H9 (cell line): ENCODE measurements at regions not wholly inside any gene's neighbourhood (a gene's known extent, or its start where the extent isn't known, plus 50 kb on each side); places are given as distances from the start of the nearest gene placed in this dataset.

ENCODE experiments used
- DNase-seq: peaks from one replicate; pipeline ENCODE4 v3.0.0-alpha.2; 2017
- H2AFZ ChIP-seq: one replicate; pipeline ENCODE4 v1.6.1; 2013; ENCODE audit warnings: mild to moderate bottlenecking, low read length, control low read depth, moderate library complexity
- H2AK5ac ChIP-seq: 2 replicates; pipeline ENCODE4 v1.6.1; 2013; ENCODE audit warnings: low read length, control low read depth, mixed read lengths; ENCODE audit not compliant: insufficient read length
- H2BK120ac ChIP-seq: one replicate; pipeline ENCODE4 v1.6.1; 2013; ENCODE audit warnings: low read depth, mild to moderate bottlenecking, low read length, control low read depth, inconsistent platforms; ENCODE audit not compliant: poor library complexity, severe bottlenecking
- H2BK12ac ChIP-seq: 2 replicates; pipeline ENCODE4 v1.6.1; 2013; ENCODE audit warnings: low read length, control low read depth, mixed read lengths, low read depth; ENCODE audit not compliant: insufficient read length
- H2BK15ac ChIP-seq: 2 replicates; pipeline ENCODE4 v1.6.1; 2013; ENCODE audit warnings: low read depth, low read length, control low read depth
- H2BK20ac ChIP-seq: one replicate; pipeline ENCODE4 v1.6.1; 2013; ENCODE audit warnings: low read depth, mild to moderate bottlenecking, low read length, control low read depth, inconsistent platforms; ENCODE audit not compliant: poor library complexity, severe bottlenecking
- H2BK5ac ChIP-seq: 2 replicates; pipeline ENCODE4 v1.6.1; 2013; ENCODE audit warnings: low read length, control low read depth, mixed read lengths; ENCODE audit not compliant: insufficient read length
- H3K14ac ChIP-seq: 2 replicates; pipeline ENCODE4 v1.6.1; 2013; ENCODE audit warnings: low read length, control low read depth; ENCODE audit not compliant: insufficient read depth
- H3K18ac ChIP-seq: 2 replicates; pipeline ENCODE4 v1.6.1; 2013; ENCODE audit warnings: low read depth, mild to moderate bottlenecking, mixed read lengths, low read length, control low read depth; ENCODE audit not compliant: insufficient read length
- H3K23ac ChIP-seq: 2 replicates; pipeline ENCODE4 v1.6.1; 2013; ENCODE audit warnings: low read length, control low read depth, mixed read lengths, low read depth; ENCODE audit not compliant: insufficient read length
- H3K23me2 ChIP-seq: 2 replicates; pipeline ENCODE4 v1.6.1; 2013; ENCODE audit warnings: low read depth, mild to moderate bottlenecking, mixed read lengths, low read length, control low read depth; ENCODE audit not compliant: insufficient read length, poor library complexity, severe bottlenecking
- H3K27ac ChIP-seq: 2 replicates; pipeline ENCODE4 v1.5.1; 2013; ENCODE audit warnings: low read length, control low read depth, mixed read lengths, low read depth; ENCODE audit not compliant: insufficient read length
- H3K27me3 ChIP-seq: 2 replicates; pipeline ENCODE4 v1.6.1; 2013; ENCODE audit warnings: low read length, control low read depth, inconsistent platforms; ENCODE audit not compliant: insufficient read depth
- H3K4ac ChIP-seq: 2 replicates; pipeline ENCODE4 v1.6.1; 2013; ENCODE audit warnings: low read depth, mild to moderate bottlenecking, control low read depth, inconsistent platforms, low read length, moderate library complexity
- H3K4me1 ChIP-seq: 2 replicates; pipeline ENCODE4 v1.6.1; 2013; ENCODE audit warnings: low read length, control low read depth, inconsistent platforms; ENCODE audit not compliant: insufficient read depth
- H3K4me2 ChIP-seq: 2 replicates; pipeline ENCODE4 v1.6.1; 2013; ENCODE audit warnings: low read length, control low read depth, mixed read lengths; ENCODE audit not compliant: insufficient read length, insufficient read depth
- H3K56ac ChIP-seq: 2 replicates; pipeline ENCODE4 v1.6.1; 2013; ENCODE audit warnings: low read depth, mild to moderate bottlenecking, mixed read lengths, low read length, control low read depth; ENCODE audit not compliant: insufficient read length
- H3K79me1 ChIP-seq: 2 replicates; pipeline ENCODE4 v1.6.1; 2013; ENCODE audit warnings: low read depth, mild to moderate bottlenecking, moderate library complexity, low read length, control low read depth, inconsistent platforms; ENCODE audit not compliant: insufficient read depth, poor library complexity, severe bottlenecking
- H3K79me2 ChIP-seq: 2 replicates; pipeline ENCODE4 v1.6.1; 2013; ENCODE audit warnings: low read length, control low read depth, inconsistent platforms; ENCODE audit not compliant: insufficient read depth
- H3K9ac ChIP-seq: 2 replicates; pipeline ENCODE4 v1.6.1; 2013; ENCODE audit warnings: low read length, control low read depth, mixed read lengths; ENCODE audit not compliant: insufficient read length; ENCODE audit errors: extremely low read depth
- H3K9me3 ChIP-seq: one replicate; pipeline ENCODE4 v1.6.1; 2013; ENCODE audit warnings: low read depth, low read length, inconsistent platforms; ENCODE audit not compliant: control insufficient read depth
- H3T11ph ChIP-seq: one replicate; pipeline ENCODE4 v1.6.1; 2013; ENCODE audit warnings: mild to moderate bottlenecking, low read length, control low read depth, inconsistent platforms
- H4K20me1 ChIP-seq: one replicate; pipeline ENCODE4 v1.6.1; 2013; ENCODE audit not compliant: control insufficient read depth, insufficient read length, insufficient read depth
- H4K5ac ChIP-seq: 2 replicates; pipeline ENCODE4 v1.6.1; 2013; ENCODE audit warnings: low read depth, mild to moderate bottlenecking, mixed read lengths, low read length, control low read depth; ENCODE audit not compliant: insufficient read length
- H4K8ac ChIP-seq: replicated peaks from 2 replicates; pipeline ENCODE4 v1.6.1; 2013; ENCODE audit warnings: low read length, control low read depth, mixed read lengths, low read depth; ENCODE audit not compliant: insufficient read length
- H4K91ac ChIP-seq: 2 replicates; pipeline ENCODE4 v1.6.1; 2013; ENCODE audit warnings: low read depth, mild to moderate bottlenecking, moderate library complexity, mixed read lengths, low read length, control low read depth; ENCODE audit not compliant: insufficient read length
- H3K27ac Mint-ChIP-seq, 3 experiments: 2 replicates in 2 of 3; 3 replicates in 1 of 3; pipeline ENCODE4 v1.8.0; 2020 to 2021; ENCODE audit warnings: mixed read lengths in 3 of 3, mild to moderate bottlenecking in 1 of 3, moderate library complexity in 1 of 3
- H3K27me3 Mint-ChIP-seq: 2 replicates; pipeline ENCODE4 v1.8.0; 2021; ENCODE audit warnings: low read depth, mild to moderate bottlenecking, moderate library complexity, mixed read lengths
- H3K36me3 Mint-ChIP-seq, 3 experiments: 2 replicates in 2 of 3; 3 replicates in 1 of 3; pipeline ENCODE4 v1.8.0; 2020 to 2021; ENCODE audit warnings: low read depth in 3 of 3, mixed read lengths in 3 of 3; ENCODE audit not compliant: insufficient read depth in 1 of 3
- H3K4me1 Mint-ChIP-seq, 2 experiments: 2 replicates each; pipeline ENCODE4 v1.8.0; 2020; ENCODE audit warnings: mixed read lengths in 2 of 2
- H3K4me3 Mint-ChIP-seq, 2 experiments: 2 replicates in 1 of 2; 3 replicates in 1 of 2; pipeline ENCODE4 v1.8.0; 2020 to 2021; ENCODE audit warnings: mild to moderate bottlenecking in 2 of 2, mixed read lengths in 2 of 2, moderate library complexity in 1 of 2
- H3K9me3 Mint-ChIP-seq, 2 experiments: 2 replicates in 1 of 2; 3 replicates in 1 of 2; pipeline ENCODE4 v1.8.0; 2020; ENCODE audit warnings: mild to moderate bottlenecking in 2 of 2, mixed read lengths in 2 of 2, moderate library complexity in 1 of 2
- WGBS: extraction: QIAGEN DNeasy Blood & Tissue Kit; methylation state at CpG from one replicate; pipeline ENCODE4 v1.1.7; 2013; ENCODE audit warnings: missing lambda C conversion rate, low lambda C conversion rate, mixed read lengths; ENCODE audit not compliant: insufficient read length; ENCODE audit errors: extremely low coverage; 5-methylcytosine and 5-hydroxymethylcytosine counted together
- TF ChIP-seq, protein P1 (sequence below): fragments of 200-600 bp; sonication (generic); conservative IDR thresholded peaks from 3 replicates; pipeline ENCODE4 v1.8.0; 2021; ENCODE audit warnings: antibody characterized with exemption, mild to moderate bottlenecking

DNA sequence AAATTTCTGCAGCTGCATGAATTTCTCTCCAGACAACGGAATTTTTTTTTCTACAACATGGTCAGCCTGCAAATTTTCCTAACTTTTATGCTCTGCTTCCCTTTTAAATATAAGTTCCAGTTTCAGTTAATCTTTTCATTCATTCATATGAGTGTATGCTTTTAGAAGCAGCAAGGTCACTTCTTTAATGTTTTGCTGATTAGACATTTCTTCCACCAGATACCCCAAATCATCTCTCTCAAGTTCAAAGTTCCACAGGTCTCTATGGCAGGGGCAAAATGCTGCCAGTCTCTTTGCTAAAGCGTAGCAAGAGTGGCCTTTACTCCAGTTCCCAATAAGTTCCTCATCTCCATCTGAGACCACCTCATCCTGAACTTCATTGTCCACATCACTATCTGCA, 205.6 kb upstream of the GRM7 start:
- WGBS: no CpG with 5 or more reads among the region's 2 CpGs
- Histone ChIP-seq H3K79me2 (no peaks in the 10 kb centered on the region), H3K27ac (no peak overlapping the region)

More for the DNA sequence above, 205.6 kb upstream of the GRM7 start:
- Histone ChIP-seq H2BK120ac (no peak overlapping the region), H2BK20ac (no peak overlapping the region), H4K20me1 (no peaks in the 10 kb centered on the region), H3T11ph (no peak overlapping the region), H3K27me3 (no peaks in the 10 kb centered on the region), H3K4ac (no peak overlapping the region), H4K91ac (no peak overlapping the region), H4K8ac (no peak overlapping the region), H4K5ac (no peak overlapping the region), H2BK5ac (no peak overlapping the region), H3K9ac (no peak overlapping the region), H3K4me2 (no peak overlapping the region), H2AFZ (no peak overlapping the region), H2AK5ac (no peak overlapping the region), H3K9me3 (peaks cover 12% of the 10 kb centered on the region), H3K14ac (no peak overlapping the region), H3K18ac (no peak overlapping the region), H2BK12ac (no peak overlapping the region), H2BK15ac (no peak overlapping the region), H3K79me1 (no peaks in the 10 kb centered on the region), H3K23ac (no peak overlapping the region), H3K23me2 (no peaks in the 10 kb centered on the region), H3K4me1 (no peaks in the 10 kb centered on the region), H3K56ac (no peak overlapping the region)
- no peak for DNase-seq
- H3K27ac Mint-ChIP-seq: no peak overlapping the region
- no peaks in the 10 kb centered on the region for H3K27me3 Mint-ChIP-seq
- no peak overlapping the region for H3K4me3 Mint-ChIP-seq
- no peaks in the 10 kb centered on the region for H3K4me1 Mint-ChIP-seq
- peaks cover 18 to 26% of the 10 kb centered on the region in 2 experiments for H3K9me3 Mint-ChIP-seq
- peaks cover 9 to 14% (median 10%) of the 10 kb centered on the region in 3 experiments; a peak in 6 of 7 replicates for H3K36me3 Mint-ChIP-seq
- TF ChIP-seq, protein P1, sequence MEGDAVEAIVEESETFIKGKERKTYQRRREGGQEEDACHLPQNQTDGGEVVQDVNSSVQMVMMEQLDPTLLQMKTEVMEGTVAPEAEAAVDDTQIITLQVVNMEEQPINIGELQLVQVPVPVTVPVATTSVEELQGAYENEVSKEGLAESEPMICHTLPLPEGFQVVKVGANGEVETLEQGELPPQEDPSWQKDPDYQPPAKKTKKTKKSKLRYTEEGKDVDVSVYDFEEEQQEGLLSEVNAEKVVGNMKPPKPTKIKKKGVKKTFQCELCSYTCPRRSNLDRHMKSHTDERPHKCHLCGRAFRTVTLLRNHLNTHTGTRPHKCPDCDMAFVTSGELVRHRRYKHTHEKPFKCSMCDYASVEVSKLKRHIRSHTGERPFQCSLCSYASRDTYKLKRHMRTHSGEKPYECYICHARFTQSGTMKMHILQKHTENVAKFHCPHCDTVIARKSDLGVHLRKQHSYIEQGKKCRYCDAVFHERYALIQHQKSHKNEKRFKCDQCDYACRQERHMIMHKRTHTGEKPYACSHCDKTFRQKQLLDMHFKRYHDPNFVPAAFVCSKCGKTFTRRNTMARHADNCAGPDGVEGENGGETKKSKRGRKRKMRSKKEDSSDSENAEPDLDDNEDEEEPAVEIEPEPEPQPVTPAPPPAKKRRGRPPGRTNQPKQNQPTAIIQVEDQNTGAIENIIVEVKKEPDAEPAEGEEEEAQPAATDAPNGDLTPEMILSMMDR: no peak
